Brain pericyte (primary cell): ENCODE measurements at regions not wholly inside any gene's neighbourhood (a gene's known extent, or its start where the extent isn't known, plus 50 kb on each side); places are given as distances from the start of the nearest gene placed in this dataset.

Source experiments
- DNase-seq: peaks from one replicate; pipeline ENCODE4 v3.0.0-alpha.2; 2012; ENCODE audit warnings: low read depth, low spot score

DNA sequence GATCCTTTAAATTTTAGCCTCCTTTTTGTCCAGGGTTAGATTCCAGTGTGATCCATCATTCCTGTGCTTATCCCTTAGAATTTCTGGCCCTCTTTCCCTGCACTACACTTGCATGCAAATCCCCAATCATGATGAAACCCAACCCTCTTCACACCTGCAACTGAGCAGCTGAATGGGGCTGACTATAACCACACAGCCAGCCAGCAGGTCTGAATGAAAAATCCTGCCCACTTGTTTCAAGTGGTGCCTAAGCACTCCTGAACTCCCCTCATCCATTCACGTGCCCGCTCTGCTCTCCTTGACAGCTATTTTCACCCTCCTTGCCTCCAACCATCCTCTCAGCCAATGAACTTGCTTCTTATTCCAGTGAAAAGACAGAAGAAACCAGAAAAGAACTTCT, 80.5 kb upstream of the AFF3 start:
- no peak for DNase-seq

DNA sequence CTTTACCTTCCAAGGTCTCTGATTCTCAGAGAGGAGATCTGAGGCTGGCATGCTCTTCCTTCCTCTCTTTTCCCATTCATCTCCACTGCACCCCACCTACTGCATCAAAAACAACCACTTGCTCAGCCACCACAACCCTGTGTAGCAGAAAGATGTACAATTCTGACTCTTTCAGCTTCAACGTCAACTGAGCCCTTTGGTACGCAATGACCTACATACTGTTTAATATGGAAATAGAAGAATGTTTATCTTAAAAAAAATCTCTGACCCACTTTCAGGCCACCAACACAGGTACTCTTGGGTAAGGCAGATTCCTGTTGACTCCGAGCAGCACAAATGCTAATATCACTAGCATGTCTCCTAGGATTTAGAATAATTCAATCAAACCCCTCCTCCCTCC, 76.2 kb upstream of the AFF3 start:
- no peak for DNase-seq

DNA sequence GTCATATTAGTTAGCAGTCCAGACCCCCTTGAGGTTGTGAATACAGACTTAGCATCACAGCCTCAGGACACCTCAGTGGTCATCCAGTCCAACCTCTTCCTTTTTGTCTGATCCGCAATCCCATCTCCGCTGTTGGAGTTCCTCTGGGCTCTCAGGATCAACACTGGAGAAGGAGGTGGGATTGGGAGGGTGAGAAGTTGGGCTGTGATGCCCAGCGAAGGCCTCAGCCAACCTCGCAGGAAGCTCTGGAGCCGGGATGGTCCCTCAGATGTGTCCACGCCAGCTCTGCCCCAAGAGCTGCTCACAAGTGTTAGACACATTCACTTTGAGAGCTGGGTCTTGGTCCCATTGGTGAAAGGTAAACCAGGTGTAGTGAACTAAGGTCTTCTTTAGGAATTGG, 74.9 kb upstream of the AFF3 start:
- no peak for DNase-seq

DNA sequence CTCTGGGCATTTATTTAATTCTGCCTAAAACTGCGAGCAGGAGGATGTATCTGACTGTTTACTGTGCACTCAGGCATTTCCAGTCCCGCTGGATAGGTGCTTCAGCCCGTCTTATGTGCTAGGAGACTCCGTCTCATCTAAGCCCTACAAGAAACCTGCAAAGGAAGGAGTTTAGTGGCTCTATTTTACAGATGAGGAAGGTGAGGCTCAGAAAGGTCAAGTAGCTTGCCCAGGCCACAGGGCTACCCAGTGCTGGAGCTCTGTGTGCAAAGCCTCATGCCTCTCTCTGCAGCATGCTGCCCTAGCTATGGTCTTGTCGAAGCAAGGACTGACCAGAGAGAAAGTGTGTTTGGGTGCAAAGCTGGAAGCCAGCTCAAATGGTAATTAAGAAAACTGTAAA, 73.6 kb upstream of the AFF3 start:
- no peak for DNase-seq

DNA sequence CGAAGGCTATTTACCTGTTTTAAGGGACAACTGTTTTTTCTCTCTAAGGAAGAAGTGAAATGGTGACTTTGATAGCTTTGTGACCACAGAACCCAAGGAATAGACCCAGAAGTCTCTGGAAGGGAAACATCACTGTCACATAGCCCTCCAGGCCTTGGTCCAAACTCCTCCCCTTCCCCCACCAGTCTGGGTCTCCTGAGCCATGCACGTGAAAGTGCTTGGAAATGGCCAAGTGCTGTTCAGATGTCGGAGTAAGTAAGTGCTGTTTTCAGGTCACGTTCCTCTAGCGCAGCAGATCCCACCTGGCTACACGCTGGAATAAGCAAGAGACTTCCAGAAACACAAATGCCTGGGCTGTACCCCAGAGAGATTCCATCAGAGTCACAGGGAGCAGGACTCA, 73.0 kb upstream of the AFF3 start:
- no peak for DNase-seq

DNA sequence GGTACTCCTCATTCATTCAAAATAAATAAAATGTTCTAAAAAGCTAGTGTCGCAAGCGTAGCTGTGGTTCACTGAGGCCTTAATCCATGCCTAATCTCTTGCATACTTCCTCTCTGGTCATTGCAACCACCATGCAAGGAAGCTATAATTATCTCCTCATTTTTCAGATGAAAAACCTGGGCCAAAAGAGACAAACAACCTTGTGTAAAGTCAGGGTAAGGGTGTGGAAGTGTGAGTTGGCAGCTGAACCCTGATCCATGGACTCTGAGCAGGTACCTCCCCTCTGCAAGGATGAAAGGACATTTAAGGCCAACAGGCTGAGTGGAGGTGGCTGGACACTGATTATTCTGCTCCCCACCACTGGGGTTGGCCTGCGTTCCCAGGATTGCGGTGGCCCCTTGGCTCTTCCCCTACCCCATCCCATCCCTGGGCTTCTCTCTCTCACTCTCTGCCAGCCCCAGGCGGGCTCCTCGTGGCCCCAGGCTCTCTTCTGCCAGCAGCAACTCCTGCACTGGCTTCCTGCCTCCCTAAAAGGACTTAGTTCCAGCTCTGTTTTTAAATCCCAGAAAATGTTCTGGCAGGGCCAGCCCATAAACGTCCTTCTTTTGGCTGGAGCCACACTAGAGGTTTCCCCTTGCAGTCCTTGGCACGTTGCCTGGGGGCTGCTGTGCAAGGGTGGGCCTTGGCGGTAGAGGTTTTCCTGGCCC, 72.0 kb upstream of the AFF3 start:
- no peak for DNase-seq

DNA sequence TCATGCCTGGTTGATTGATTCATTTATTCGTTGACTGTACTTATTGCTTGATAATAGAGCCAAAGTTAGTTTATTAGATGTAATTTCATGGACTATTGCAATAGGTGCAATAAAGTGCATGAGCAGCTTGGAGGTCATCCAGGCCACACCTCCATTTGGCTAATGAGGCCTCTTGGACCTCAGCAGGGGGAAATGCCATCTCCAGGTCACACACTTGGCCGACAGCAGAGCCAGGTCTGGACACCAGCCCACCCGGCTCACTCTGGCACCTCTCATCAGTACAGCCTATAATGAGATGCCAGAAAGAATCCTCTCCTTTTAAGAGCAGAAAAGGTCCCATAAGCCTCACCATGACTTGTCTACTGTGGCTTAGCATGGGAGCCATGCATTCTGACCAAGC, 71.2 kb upstream of the AFF3 start:
- no peak for DNase-seq

DNA sequence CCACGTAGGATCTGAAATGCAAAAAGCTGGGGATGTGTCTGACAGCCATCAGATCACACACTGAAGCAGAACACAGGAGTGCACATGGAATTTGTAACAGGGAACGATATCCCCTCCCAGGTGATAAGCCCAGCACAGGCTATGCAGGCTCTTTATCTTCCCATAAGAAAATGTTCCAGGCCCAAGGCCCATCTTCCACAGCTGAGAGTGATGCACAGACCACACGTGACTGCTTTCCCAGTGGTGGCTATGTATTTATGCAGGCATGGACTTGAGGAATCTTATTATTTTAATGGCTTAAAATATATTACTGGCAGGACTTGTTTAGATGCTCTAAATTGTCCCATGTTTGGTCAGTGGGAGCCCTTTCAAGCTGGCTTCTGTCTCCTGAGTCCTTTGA, 70.5 kb upstream of the AFF3 start:
- no peak for DNase-seq

DNA sequence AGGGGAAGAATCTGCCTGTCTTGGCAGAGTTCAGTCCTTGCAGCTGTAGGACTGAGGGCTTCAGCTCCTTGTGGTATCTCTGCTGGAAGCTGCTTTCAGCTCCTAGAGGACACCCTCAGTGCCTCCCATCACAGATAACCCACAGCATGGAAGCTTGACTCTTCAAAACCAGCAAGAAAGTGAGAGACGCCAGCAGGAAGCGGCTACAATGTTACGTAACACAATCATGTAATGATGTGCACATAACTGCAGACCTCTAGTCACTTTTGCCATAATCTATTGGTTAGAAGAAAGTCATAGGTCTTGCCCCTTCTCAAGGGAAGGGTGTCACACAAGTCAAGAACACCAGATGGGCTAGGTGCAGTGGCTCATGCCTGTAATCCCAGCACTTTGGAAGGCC, 69.1 kb upstream of the AFF3 start:
- no peak for DNase-seq

DNA sequence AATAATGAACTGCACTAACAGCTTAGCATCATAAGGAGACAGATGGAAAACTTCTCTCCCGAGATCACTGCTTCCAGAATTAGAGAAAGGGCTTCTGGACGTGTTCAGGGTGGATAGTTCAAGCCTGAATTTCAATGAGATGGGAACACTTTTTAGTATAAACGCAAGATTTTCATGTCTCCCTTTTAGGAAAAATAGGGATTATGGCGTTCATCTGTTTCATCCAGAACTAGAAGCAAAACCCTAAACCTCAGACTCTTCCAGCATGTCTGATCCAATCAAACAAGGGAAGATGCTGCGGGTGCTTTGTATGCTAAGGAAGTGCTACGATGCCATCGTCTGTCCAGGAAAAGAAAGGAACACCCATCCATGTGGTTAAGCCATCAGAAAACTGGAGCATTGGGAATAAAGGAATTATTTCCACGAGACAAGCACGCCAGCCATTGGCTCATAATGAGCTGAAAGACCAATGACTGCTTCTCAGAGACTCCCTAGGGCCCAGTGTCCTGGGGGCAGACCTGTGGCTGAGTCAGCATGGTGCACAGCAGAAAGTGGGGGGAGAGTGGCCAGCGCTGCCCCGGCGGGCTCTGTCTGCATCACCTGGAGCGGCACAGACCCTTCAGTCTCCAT, 65.9 kb upstream of the AFF3 start:
- DNase-seq: no peak

DNA sequence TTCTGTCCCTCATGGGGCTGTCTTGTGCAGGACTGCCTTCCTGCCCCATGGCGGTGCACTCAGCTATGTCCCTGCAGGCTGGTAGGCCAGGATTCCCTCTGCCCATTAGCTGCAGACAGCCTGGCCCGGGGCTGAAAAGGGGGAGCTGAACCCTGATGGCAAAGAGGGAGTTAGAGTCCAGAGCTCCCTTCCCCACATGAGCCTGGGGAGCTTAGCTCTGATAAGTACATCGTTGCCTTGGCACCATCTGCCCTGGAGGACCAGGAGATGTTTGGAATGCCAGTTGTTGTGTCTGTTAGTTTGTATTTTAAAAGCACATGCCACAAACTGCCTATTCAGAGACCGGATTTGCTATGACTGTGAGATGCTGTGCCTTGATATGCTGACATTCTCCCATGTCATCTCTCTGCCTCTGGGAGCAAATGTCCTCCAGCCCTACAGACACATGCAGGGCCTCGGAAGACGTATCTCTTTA, 65.1 kb upstream of the AFF3 start:
- DNase-seq: no peak

DNA sequence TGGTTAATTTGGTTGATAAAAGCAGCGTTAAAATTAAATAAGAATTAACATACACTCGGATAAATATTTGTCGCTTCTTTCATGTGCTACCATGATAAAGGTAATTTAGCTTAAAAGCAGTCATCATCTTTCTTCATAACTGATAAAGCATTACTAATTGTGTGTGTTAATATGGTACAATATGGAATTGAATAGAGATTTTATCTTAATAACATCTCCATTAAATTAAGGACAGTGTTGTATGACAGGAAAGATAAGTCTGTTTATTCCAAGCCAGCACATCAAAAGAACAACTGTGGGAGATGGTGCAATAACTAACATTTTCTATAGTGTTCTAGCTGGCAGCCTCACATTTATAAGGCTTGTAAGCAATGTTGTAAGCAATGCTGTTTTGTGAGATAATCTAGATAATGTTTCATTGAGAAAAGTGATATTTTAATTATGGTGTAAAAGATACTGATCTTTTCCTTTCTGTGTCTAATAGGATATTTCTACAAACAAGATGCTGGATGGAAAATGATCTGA, 64.4 kb upstream of the AFF3 start:
- DNase-seq: no peak

DNA sequence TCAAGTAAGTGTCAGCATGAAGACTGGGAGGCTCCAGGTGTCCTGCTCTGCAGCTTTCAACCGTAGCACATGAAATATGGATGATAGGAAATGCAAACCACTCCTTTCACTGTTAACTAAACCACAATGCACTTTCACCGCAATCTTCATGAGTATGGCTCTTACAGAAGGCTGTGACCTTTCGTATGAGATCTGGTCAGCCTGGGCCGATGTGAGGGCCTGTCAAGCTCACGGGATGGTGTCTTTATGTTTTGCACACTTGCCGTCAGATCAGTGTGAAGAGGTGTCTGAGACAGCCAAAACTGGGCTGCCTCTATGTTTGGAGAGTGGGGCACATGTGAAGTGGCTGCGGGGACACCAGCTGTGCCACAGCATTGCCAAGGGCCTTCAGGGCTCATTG, 62.8 kb upstream of the AFF3 start:
- DNase-seq: no peak

DNA sequence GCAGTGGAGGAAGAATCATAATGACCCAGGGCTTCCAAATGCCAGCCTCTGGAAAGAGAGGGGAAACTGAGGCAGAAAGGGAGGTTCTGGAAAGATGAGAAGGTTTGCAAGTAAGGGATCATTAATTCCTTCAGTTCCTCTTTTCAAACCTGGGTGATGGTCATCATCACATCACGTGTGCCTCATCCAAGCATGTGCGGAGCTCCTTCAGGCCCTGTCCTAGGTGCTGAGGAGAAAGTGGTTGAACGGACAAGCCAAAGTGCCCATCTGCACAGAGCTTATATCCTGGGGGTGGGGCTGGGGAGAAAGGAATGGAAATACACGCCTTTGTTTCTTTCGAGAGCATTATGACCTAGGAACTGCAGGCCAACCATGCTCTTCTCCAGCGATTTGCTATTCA, 60.2 kb upstream of the AFF3 start:
- DNase-seq: no peak

DNA sequence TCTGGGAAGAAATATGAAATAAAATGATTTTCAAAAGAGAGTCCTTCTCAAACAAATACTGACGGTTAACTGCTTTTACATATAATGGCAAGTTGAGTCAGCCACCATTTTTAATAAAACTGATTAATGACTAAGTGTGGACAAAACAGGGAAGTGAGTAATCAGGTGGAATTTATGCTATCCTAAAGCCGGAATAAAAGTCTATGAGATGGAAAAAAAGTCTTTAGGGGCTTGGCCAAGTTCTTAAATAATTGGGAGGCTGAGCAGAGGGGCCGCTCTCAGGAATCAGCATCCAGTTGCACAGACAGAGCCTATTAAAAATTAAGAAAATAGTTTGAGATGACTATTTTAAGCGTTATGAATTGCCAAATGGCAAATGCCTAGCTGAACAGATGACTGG, 58.6 kb upstream of the AFF3 start:
- no peak for DNase-seq

DNA sequence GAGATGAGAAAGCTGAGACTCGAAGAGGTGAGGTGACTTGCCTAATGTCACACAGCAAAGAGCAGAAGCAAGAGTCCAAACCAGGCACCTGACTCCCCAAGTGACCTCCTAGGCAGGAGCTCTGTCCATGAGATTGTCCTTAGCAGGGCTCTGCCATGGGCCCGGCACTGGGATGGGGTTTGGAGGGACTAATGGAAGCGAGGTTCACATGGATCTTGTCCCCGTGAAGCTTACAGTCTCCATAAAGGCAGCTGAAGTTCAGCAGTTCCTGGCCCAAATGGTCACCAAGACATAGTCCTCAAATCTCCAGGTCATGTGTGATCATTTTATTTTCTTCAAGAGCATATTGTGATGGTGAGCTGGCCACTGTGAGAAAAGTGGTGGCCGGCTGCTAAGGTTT, 57.0 kb upstream of the AFF3 start:
- no peak for DNase-seq

DNA sequence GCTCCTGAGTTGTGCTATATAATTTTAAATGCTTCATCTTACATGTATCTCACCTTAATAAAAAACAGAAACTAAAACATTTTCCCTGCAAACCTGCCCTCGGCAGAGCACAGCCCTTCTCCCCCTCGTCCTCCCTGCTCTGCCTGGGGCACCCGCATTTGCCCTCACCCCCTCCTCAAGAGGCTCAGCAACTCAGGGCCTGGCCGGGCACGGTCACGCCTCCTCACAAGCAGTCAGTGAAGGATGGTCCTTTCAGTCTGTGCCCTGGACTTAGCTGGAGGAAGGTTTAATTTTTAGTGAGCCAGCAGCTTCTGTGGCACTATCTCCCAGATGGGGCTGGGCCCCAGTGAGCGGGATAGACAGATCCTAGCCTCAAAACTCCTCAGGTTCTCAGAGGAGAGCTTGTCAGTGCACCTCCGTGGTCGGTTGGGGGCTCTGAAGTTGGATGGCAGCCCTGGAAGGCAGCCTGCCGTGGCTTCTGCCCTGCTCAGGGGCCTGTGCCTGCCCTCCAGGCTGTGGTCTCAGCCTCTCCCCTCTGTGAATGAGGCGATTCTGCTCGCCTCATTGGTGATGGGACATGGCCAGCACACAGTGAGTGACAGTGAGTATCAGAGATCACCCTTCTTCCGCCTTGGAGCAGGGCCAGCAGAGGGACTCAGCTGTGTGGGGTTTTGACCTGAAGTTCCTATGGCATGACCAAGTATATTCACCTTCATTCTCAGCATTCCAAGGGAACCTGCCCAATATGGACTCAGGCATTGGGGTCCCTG, 56.3 kb upstream of the AFF3 start:
- DNase-seq: no peak

DNA sequence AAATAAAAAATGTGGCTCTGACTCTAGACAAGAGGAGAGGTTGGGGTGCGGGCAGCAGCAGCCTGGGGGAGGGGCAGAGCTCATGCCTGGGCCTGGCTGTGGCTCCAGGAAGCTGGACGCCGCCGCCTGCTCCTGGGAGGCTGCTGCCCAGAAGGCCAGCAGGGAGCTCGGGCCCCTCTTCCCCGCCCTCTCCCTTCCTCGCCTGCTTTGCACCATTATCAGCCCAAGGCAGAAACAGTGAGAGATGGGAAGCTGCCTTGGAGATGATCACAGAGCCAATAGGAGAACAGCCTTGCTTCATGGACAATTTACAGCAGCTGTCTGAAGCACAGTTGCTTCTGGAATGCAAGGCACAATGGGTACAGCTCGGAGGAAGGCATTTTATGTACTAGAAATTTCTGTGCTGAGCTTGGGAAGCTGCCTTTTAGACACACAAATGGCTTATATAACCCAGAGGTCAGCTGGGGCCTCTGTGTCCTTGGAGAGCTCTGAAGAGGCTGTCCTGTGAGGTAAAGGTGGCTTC, 55.3 kb upstream of the AFF3 start:
- DNase-seq: peak; percentile 25

DNA sequence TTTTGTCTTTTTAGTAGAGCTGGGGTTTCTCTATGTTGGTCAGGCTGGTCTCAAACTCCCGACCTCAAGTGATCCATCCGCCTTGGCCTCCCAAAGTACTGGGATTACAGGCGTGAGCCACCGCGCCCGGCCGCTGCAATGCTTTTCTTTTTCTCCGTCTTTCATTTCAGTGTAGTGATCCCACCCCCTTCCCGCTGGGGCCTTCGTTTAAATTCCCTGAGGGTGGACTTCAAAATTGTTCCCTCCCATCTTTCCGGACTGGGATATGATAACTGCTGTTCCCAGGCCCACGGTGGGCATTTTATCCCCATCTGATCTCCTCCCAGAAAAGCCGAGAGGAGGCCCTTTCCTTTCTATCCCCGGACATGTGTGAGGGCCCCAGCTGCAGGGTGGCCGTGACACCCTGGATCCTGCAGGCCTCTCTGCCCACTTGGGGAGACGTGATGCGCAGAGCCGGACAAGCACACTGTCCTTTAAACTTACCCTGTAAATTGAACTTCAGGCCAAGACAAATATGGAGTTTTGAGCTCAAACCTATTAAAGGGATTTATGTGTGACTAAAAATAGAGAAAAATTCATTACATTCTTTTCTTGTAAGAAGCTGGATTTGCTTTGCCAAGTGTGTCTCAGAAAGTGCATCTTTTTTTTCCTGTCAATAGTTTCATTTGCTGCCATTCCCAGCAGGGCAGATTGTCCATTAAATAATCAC, 54.5 kb upstream of the AFF3 start:
- DNase-seq: no peak

DNA sequence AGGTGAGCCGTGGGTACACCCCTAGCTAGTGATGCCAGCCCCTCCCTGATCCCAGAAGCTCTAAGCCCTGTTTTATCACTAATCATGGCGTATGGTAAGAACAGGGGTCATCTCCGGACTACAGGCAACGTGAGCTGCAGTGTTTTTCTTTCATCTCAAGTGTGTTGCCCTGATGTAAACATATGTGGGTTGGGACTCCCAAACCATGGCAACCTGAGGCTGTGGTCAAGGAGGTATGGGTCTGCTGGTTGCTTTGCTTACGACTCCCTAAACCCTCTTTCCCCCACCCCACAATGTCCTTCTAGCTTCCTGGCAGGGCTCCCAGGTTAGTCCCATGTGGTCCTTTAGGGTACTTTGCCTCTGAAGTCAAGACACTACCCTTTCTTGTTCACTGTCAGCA, 53.6 kb upstream of the AFF3 start:
- DNase-seq: no peak

DNA sequence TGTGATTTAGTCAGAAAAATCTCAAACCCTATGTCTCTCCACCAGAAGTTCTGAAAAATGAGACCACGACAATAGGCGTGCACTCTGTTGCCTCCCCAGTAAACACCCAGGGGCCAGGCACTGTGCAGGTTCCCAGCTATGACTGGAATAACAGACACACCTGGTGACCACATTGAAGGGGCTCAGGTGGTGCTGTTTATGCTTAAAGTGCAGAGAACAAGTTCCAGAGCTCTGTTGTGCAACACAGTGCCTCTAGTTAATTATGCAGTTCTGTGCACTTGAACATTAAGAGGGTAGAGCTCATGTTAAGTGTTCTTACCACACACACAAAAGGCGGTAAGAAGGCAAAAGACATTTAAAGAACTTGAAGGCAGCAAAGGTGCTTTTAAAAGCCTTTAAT, 52.6 kb upstream of the AFF3 start:
- DNase-seq: no peak

DNA sequence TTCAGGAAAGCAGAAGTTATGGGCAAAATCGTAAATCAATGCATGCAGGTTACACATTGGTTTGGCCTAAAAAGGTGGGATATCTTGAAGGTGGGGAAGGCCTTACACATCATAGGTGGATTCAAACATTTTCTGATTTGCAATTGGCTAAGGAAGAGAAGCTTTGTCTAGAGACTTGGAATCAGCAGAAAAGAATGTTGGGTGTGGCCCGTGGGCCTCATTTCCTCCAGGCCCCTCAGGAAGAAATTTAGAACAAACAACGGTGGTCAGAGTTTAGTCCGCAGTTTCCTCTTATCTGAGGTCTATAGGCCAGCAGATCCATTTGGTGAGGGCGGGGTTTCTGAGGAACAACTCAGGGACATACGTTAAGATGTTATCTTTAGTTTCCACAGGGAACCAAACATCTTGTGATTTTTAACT, 50.9 kb upstream of the AFF3 start:
- no peak for DNase-seq
